Ishikawa (cell line): ENCODE measurements at regions not wholly inside any gene's neighbourhood (a gene's known extent, or its start where the extent isn't known, plus 50 kb on each side); places are given as distances from the start of the nearest gene placed in this dataset.

Experiments
- CEBPB ChIP-seq: IDR thresholded peaks from 2 replicates; pipeline ENCODE4 v1.6.1; 2012
- CREB1 ChIP-seq: IDR thresholded peaks from 2 replicates; pipeline ENCODE4 v1.6.1; 2012; ENCODE audit warnings: low read depth
- EGR1 ChIP-seq: IDR thresholded peaks from 2 replicates; pipeline ENCODE4 v1.6.1; 2012
- EP300 ChIP-seq: IDR thresholded peaks from 2 replicates; pipeline ENCODE4 v1.6.1; 2012; ENCODE audit warnings: borderline replicate concordance
- FOXM1 ChIP-seq: IDR thresholded peaks from 2 replicates; pipeline ENCODE4 v1.6.1; 2012; ENCODE audit warnings: low read depth, borderline replicate concordance
- MAX ChIP-seq: IDR thresholded peaks from 2 replicates; pipeline ENCODE4 v1.6.1; 2012
- NFIC ChIP-seq: IDR thresholded peaks from 2 replicates; pipeline ENCODE4 v1.6.1; 2012
- RAD21 ChIP-seq: IDR thresholded peaks from 2 replicates; pipeline ENCODE4 v1.6.1; 2012; ENCODE audit warnings: low read depth
- REST ChIP-seq: IDR thresholded peaks from 2 replicates; pipeline ENCODE4 v1.6.1; 2012; ENCODE audit warnings: low read depth, mild to moderate bottlenecking
- TAF1 ChIP-seq: IDR thresholded peaks from 2 replicates; pipeline ENCODE4 v1.6.1; 2012; ENCODE audit warnings: low read depth, mild to moderate bottlenecking
- TCF12 ChIP-seq: IDR thresholded peaks from 2 replicates; pipeline ENCODE4 v1.6.1; 2012; ENCODE audit warnings: low read depth
- TEAD4 ChIP-seq: IDR thresholded peaks from 2 replicates; pipeline ENCODE4 v1.6.1; 2012
- USF1 ChIP-seq: IDR thresholded peaks from 2 replicates; pipeline ENCODE4 v1.6.1; 2012
- YY1 ChIP-seq: IDR thresholded peaks from 2 replicates; pipeline ENCODE4 v1.6.1; 2012; ENCODE audit warnings: low read depth
- ZBTB7A ChIP-seq: IDR thresholded peaks from 2 replicates; pipeline ENCODE4 v1.6.1; 2012; ENCODE audit warnings: low read depth

- TF ChIP-seq EGR1 (no peak), USF1 (no peak), FOXM1 (no peak), NFIC (no peak), TCF12 (no peak), TEAD4 (no peak), ZBTB7A (no peak), TAF1 (no peak), CREB1 (no peak), EP300 (no peak), MAX (no peak), CEBPB (no peak), RAD21 (no peak), YY1 (no peak), REST (no peak)
Measured at GRCh38 chr12:83477696-83478095, 791.0 kb downstream of the TMTC2 start.

GRCh38 chr12:83476695-83477690, 790.3 kb downstream of the TMTC2 start:
- no peak for TF ChIP-seq EGR1

- TF ChIP-seq USF1 (no peak), EP300 (no peak), EGR1 (no peak), CEBPB (no peak), TAF1 (no peak), NFIC (no peak), TEAD4 (no peak), CREB1 (no peak), YY1 (no peak), TCF12 (no peak), FOXM1 (no peak), MAX (no peak), REST (no peak)
Measured at GRCh38 chr12:83476006-83476405, 789.3 kb downstream of the TMTC2 start.

- TF ChIP-seq CEBPB: no peak
- TF ChIP-seq MAX: no peak
- TF ChIP-seq CREB1: no peak
- TF ChIP-seq NFIC: no peak
Measured at GRCh38 chr12:83474369-83474768, 787.7 kb downstream of the TMTC2 start.

GRCh38 chr12:83473408-83474095, 786.8 kb downstream of the TMTC2 start:
- TF ChIP-seq EP300 (no peak), CEBPB (no peak), CREB1 (no peak), NFIC (no peak)

GRCh38 chr12:83472772-83473171, 786.1 kb downstream of the TMTC2 start:
- TF ChIP-seq EGR1 (no peak), FOXM1 (no peak), TAF1 (no peak), CREB1 (no peak), YY1 (no peak), TCF12 (no peak), CEBPB (no peak), ZBTB7A (no peak), MAX (no peak), RAD21 (no peak), TEAD4 (no peak), REST (no peak), NFIC (no peak), EP300 (no peak), USF1 (no peak)
